ENCODE measurements at regions not wholly inside any gene's neighbourhood (a gene's known extent, or its start where the extent isn't known, plus 50 kb on each side); places are given as distances from the start of the nearest gene placed in this dataset.

GRCh38 chr5:149437391-149438040, 58.4 kb upstream of the IL17B start:
- H3K4me1 Mint-ChIP-seq (ENCODE audit: unreplicated experiment) = peaks cover 5% of the 10 kb centered on the region
- H3K9me3 Mint-ChIP-seq (ENCODE audit: unreplicated experiment) = no peaks in the 10 kb centered on the region
- TF ChIP-seq, protein P1, sequence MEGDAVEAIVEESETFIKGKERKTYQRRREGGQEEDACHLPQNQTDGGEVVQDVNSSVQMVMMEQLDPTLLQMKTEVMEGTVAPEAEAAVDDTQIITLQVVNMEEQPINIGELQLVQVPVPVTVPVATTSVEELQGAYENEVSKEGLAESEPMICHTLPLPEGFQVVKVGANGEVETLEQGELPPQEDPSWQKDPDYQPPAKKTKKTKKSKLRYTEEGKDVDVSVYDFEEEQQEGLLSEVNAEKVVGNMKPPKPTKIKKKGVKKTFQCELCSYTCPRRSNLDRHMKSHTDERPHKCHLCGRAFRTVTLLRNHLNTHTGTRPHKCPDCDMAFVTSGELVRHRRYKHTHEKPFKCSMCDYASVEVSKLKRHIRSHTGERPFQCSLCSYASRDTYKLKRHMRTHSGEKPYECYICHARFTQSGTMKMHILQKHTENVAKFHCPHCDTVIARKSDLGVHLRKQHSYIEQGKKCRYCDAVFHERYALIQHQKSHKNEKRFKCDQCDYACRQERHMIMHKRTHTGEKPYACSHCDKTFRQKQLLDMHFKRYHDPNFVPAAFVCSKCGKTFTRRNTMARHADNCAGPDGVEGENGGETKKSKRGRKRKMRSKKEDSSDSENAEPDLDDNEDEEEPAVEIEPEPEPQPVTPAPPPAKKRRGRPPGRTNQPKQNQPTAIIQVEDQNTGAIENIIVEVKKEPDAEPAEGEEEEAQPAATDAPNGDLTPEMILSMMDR (IDR thresholded peaks at IDR 0.05) = no peak
- peaks cover 4% of the 10 kb centered on the region for H3K27me3 Mint-ChIP-seq (ENCODE audit: unreplicated experiment)
- no peak overlapping the region for H3K27ac Mint-ChIP-seq (ENCODE audit: unreplicated experiment)
- DNase-seq (ENCODE audit: extremely low spot score, unreplicated experiment) = no peak
- no peaks in the 10 kb centered on the region for H3K36me3 Mint-ChIP-seq (ENCODE audit: unreplicated experiment)
- H3K4me3 Mint-ChIP-seq (ENCODE audit: unreplicated experiment) = no peak overlapping the region

- Mint-ChIP-seq H3K27ac (ENCODE audit: unreplicated experiment) (no peak overlapping the region), H3K27me3 (ENCODE audit: unreplicated experiment) (peaks cover 4% of the 10 kb centered on the region)
Observed at GRCh38 chr5:149435660-149436059, 56.6 kb upstream of the IL17B start.

DNA sequence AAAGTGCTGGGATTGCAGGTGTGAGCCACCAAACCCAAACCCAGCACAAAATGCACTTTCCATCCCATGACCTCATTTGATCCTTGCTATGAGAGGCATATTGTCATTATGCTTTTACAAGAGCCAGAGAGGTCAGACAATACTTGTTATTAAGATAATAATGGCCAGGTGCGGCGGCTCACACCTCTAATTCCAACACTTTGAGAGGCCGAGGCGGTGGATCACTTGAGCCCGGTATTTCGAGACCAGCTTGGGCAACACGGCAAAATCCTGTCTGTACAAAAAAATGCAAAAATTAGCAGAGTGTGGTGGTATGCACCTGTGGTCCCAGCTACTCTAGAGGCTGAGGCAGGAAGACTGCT, 55.9 kb upstream of the IL17B start:
- H3K4me1 Mint-ChIP-seq (ENCODE audit: unreplicated experiment) = peaks cover 9% of the 10 kb centered on the region
- H3K4me3 Mint-ChIP-seq (ENCODE audit: unreplicated experiment) = no peak overlapping the region
- TF ChIP-seq, protein P1 (IDR thresholded peaks at IDR 0.05) = no peak
- no peaks in the 10 kb centered on the region for H3K9me3 Mint-ChIP-seq (ENCODE audit: unreplicated experiment)
- no peak for DNase-seq (ENCODE audit: extremely low spot score, unreplicated experiment)
- peaks cover 4% of the 10 kb centered on the region for H3K27me3 Mint-ChIP-seq (ENCODE audit: unreplicated experiment)
- H3K27ac Mint-ChIP-seq (ENCODE audit: unreplicated experiment) = no peak overlapping the region
- H3K36me3 Mint-ChIP-seq (ENCODE audit: unreplicated experiment) = peaks cover 12% of the 10 kb centered on the region

More at GRCh38 chr5:149435660-149436059, 56.6 kb upstream of the IL17B start:
- H3K9me3 Mint-ChIP-seq (ENCODE audit: unreplicated experiment) = no peaks in the 10 kb centered on the region
- TF ChIP-seq, protein P1 (IDR thresholded peaks at IDR 0.05) = no peak
- H3K36me3 Mint-ChIP-seq (ENCODE audit: unreplicated experiment) = peaks cover 8% of the 10 kb centered on the region
- H3K4me1 Mint-ChIP-seq (ENCODE audit: unreplicated experiment) = peaks cover 7% of the 10 kb centered on the region
- DNase-seq (ENCODE audit: extremely low spot score, unreplicated experiment) = no peak
- no peak overlapping the region for H3K4me3 Mint-ChIP-seq (ENCODE audit: unreplicated experiment)

GRCh38 chr5:149434162-149435014, 55.3 kb upstream of the IL17B start:
- H3K4me1 Mint-ChIP-seq (ENCODE audit: unreplicated experiment) = peaks cover 10% of the 10 kb centered on the region
- H3K27me3 Mint-ChIP-seq (ENCODE audit: unreplicated experiment) = peaks cover 4% of the 10 kb centered on the region
- peak overlapping the region; percentile 82 for H3K27ac Mint-ChIP-seq (ENCODE audit: unreplicated experiment)
- no peaks in the 10 kb centered on the region for H3K9me3 Mint-ChIP-seq (ENCODE audit: unreplicated experiment)
- TF ChIP-seq, protein P1 (IDR thresholded peaks at IDR 0.05) = peak; percentile 93
- no peak for DNase-seq (ENCODE audit: extremely low spot score, unreplicated experiment)
- no peak overlapping the region for H3K4me3 Mint-ChIP-seq (ENCODE audit: unreplicated experiment)
- H3K36me3 Mint-ChIP-seq (ENCODE audit: unreplicated experiment) = peaks cover 13% of the 10 kb centered on the region

GRCh38 chr5:149433524-149434131, 54.5 kb upstream of the IL17B start:
- Mint-ChIP-seq H3K4me1 (ENCODE audit: unreplicated experiment) (peaks cover 9% of the 10 kb centered on the region), H3K27ac (ENCODE audit: unreplicated experiment) (peak overlapping the region; percentile 82), H3K9me3 (ENCODE audit: unreplicated experiment) (no peaks in the 10 kb centered on the region), H3K4me3 (ENCODE audit: unreplicated experiment) (no peak overlapping the region), H3K27me3 (ENCODE audit: unreplicated experiment) (peaks cover 4% of the 10 kb centered on the region), H3K36me3 (ENCODE audit: unreplicated experiment) (peaks cover 18% of the 10 kb centered on the region)
- no peak for DNase-seq (ENCODE audit: extremely low spot score, unreplicated experiment)
- TF ChIP-seq, protein P1 (IDR thresholded peaks at IDR 0.05) = no peak
